ENCODE measurements at regions not wholly inside any gene's neighbourhood (a gene's known extent, or its start where the extent isn't known, plus 50 kb on each side); places are given as distances from the start of the nearest gene placed in this dataset.

GRCh38 chr18:76588601-76589226 lies 93.7 kb upstream of the ZNF516 start:
- Histone ChIP-seq H3K4me1 (ENCODE audit: insufficient read depth) (no peaks in the 10 kb centered on the region), H3K4me3 (ENCODE audit: low read depth, low read length) (peak overlapping the region; percentile 2), H3K27ac (ENCODE audit: low read depth) (no peak overlapping the region), H3K36me3 (ENCODE audit: insufficient read depth) (no peaks in the 10 kb centered on the region)
- no peak for DNase-seq (ENCODE audit: extremely low spot score)
- 8% methylated on average over 21 of the region's 21 CpGs for WGBS

GRCh38 chr18:76587879-76588271 lies 92.8 kb upstream of the ZNF516 start:
- Histone ChIP-seq H3K36me3 (ENCODE audit: insufficient read depth) (no peaks in the 10 kb centered on the region), H3K4me1 (ENCODE audit: insufficient read depth) (no peaks in the 10 kb centered on the region), H3K27ac (ENCODE audit: low read depth) (no peak overlapping the region), H3K4me3 (ENCODE audit: low read depth, low read length) (no peak overlapping the region)
- 99% methylated on average over 2 of the region's 2 CpGs for WGBS
- DNase-seq (ENCODE audit: extremely low spot score), result no peak

DNA sequence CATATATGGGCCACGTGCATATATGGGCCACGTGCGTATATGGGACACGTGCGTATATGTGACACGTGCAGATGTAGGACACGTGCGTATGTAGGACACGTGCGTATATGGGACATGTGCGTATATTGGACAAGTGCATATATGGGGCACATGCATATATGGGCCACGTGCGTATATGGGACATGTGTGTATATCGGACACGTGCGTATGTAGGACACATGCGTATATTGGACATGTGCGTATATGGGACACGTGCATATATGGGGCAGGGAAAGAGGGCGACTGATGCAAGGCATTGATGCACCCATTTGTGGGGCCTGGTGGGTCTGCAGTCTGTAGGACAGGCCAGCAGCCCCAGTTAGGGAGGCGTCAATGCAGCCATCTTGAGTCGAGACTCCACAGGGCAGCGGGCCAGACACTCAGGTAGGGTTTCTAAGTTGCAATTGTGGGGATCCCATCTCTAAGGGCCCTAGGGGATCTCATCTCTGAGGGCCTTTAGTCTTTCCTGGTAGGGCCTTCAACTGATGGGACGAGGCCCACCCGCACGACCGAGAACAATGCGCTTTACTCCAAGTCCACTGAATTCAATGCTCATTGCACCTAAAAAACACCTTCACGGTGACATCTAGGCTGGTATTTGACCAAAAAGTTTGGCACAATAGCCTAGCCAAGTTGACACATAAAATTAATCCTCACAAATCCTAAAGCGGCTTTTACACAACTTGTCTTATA lies 92.3 kb upstream of the ZNF516 start:
- H3K36me3 ChIP-seq (ENCODE audit: insufficient read depth), result no peaks in the 10 kb centered on the region
- H3K4me1 ChIP-seq (ENCODE audit: insufficient read depth), result no peaks in the 10 kb centered on the region
- H3K4me3 ChIP-seq (ENCODE audit: low read depth, low read length), result no peak overlapping the region
- DNase-seq (ENCODE audit: extremely low spot score), result no peak
- no peak overlapping the region for H3K27ac ChIP-seq (ENCODE audit: low read depth)
- 98% methylated on average over 30 of the region's 30 CpGs for WGBS

DNA sequence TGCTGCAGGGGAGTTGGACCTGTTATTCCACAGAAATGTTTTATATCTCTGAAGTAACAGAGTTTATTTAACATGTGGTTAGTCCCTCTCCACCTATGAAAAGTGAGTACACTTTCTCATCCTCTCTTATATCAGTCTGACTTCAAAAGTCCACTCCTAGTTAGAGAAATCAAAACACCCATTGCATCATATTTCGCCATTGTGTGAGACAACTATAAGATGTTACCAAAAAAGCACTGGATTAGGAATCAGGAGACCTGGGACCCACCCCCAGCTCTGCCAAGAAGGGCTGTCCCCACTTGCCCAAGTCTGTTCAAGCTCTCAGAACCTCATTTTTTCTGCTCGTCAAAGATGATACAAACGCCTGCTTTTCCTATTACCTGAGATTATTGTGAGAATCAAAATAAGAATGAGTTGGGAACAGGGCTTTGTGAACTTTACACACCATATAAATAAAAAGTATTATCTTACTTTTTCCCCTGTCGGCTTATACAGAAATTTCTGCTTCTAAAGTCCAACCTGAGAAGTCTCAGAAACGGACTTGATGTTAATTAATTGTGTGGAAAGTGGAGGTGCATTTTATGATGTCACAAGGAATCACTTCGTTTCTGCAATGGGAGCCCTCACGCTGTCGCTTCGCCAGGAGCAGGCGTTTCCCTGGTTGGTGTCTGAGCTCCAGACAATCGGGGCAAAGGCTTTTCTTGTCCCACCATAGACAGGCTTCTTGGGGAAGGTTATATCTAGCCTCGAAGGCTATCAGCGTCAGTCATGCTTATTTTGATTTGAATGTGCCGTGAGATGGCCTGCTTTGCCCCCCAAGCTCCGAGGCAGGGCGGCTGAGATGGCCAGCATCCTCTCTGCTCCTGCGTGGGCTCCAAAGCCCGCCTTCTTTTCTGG lies 89.6 kb upstream of the ZNF516 start:
- no peak overlapping the region for H3K4me3 ChIP-seq (ENCODE audit: low read depth, low read length)
- DNase-seq (ENCODE audit: extremely low spot score), result no peak
- WGBS, result 79% methylated on average over 18 of the region's 18 CpGs

GRCh38 chr18:76581261-76581660 lies 86.2 kb upstream of the ZNF516 start:
- no peak overlapping the region for H3K27ac ChIP-seq (ENCODE audit: low read depth)
- no peaks in the 10 kb centered on the region for H3K4me1 ChIP-seq (ENCODE audit: insufficient read depth)
- no peak overlapping the region for H3K4me3 ChIP-seq (ENCODE audit: low read depth, low read length)
- DNase-seq (ENCODE audit: extremely low spot score), result no peak
- H3K36me3 ChIP-seq (ENCODE audit: insufficient read depth), result no peaks in the 10 kb centered on the region
- 92% methylated on average over 3 of the region's 3 CpGs for WGBS

More for the DNA sequence above, 89.6 kb upstream of the ZNF516 start:
- Histone ChIP-seq H3K36me3 (ENCODE audit: insufficient read depth) (no peaks in the 10 kb centered on the region), H3K4me1 (ENCODE audit: insufficient read depth) (no peaks in the 10 kb centered on the region), H3K27ac (ENCODE audit: low read depth) (no peak overlapping the region)

DNA sequence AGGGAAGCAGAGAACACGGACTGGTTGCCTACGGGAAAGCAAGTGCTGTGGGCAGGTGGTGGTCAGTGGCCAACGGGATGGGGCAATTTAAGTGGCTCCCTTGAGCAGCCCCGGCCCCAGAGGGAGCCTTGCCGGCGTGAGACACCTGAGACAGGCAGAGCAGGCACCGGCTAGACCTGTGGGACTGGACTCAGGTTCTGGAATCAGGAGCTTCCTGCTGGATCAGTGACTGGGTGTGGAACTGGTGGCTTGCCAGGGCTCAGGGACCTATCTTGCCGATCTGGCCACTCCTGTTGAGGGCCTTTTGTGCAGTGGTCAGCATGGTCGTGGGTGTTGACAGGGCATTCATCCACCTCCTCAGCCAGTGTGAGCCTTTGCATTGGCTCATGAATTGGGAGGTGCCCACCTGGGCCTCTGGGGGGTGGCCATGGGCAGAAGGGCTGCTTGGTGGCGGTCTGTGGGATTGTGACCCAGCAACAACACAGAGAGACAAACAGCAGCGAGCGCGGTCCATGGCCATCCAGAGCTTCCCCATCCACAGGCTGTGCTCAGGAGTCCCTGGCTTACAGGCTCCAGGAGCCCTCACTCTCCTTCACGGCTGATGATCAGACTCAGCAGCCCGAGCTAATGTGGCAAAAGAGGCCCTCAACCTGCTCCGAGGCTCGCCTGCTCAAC lies 85.4 kb upstream of the ZNF516 start:
- Histone ChIP-seq H3K4me3 (ENCODE audit: low read depth, low read length) (no peak overlapping the region), H3K4me1 (ENCODE audit: insufficient read depth) (no peaks in the 10 kb centered on the region), H3K27ac (ENCODE audit: low read depth) (no peak overlapping the region), H3K36me3 (ENCODE audit: insufficient read depth) (no peaks in the 10 kb centered on the region)
- 91% methylated on average over 17 of the region's 17 CpGs for WGBS
- DNase-seq (ENCODE audit: extremely low spot score), result no peak

GRCh38 chr18:76579301-76579695 lies 84.3 kb upstream of the ZNF516 start:
- no peaks in the 10 kb centered on the region for H3K4me1 ChIP-seq (ENCODE audit: insufficient read depth)
- H3K4me3 ChIP-seq (ENCODE audit: low read depth, low read length), result no peak overlapping the region

GRCh38 chr18:76578571-76579300 lies 83.7 kb upstream of the ZNF516 start:
- Histone ChIP-seq H3K4me1 (ENCODE audit: insufficient read depth) (no peaks in the 10 kb centered on the region), H3K4me3 (ENCODE audit: low read depth, low read length) (no peak overlapping the region), H3K36me3 (ENCODE audit: insufficient read depth) (no peaks in the 10 kb centered on the region), H3K27ac (ENCODE audit: low read depth) (no peak overlapping the region)
- no peak for DNase-seq (ENCODE audit: extremely low spot score)
- 27% methylated on average over 39 of the region's 39 CpGs for WGBS

More at GRCh38 chr18:76579301-76579695, 84.3 kb upstream of the ZNF516 start:
- DNase-seq (ENCODE audit: extremely low spot score), result no peak
- Histone ChIP-seq H3K27ac (ENCODE audit: low read depth) (no peak overlapping the region), H3K36me3 (ENCODE audit: insufficient read depth) (no peaks in the 10 kb centered on the region)
- WGBS, result 91% methylated on average over 17 of the region's 17 CpGs

GRCh38 chr18:76573325-76574025 lies 78.4 kb upstream of the ZNF516 start:
- Histone ChIP-seq H3K4me1 (ENCODE audit: insufficient read depth) (no peaks in the 10 kb centered on the region), H3K4me3 (ENCODE audit: low read depth, low read length) (no peak overlapping the region), H3K36me3 (ENCODE audit: insufficient read depth) (no peaks in the 10 kb centered on the region), H3K27ac (ENCODE audit: low read depth) (no peak overlapping the region)
- DNase-seq (ENCODE audit: extremely low spot score), result no peak
- 89% methylated on average over 4 of the region's 4 CpGs for WGBS

- Histone ChIP-seq H3K4me3 (ENCODE audit: low read depth, low read length) (no peak overlapping the region), H3K27ac (ENCODE audit: low read depth) (no peak overlapping the region), H3K4me1 (ENCODE audit: insufficient read depth) (no peaks in the 10 kb centered on the region), H3K36me3 (ENCODE audit: insufficient read depth) (no peaks in the 10 kb centered on the region)
- no peak for DNase-seq (ENCODE audit: extremely low spot score)
- 75% methylated on average over 12 of the region's 12 CpGs for WGBS
Observed at GRCh38 chr18:76572518-76573247, 77.6 kb upstream of the ZNF516 start.

GRCh38 chr18:76571689-76572088 lies 76.6 kb upstream of the ZNF516 start:
- 84% methylated on average over 3 of the region's 3 CpGs for WGBS
- H3K4me3 ChIP-seq (ENCODE audit: low read depth, low read length), result no peak overlapping the region
- no peaks in the 10 kb centered on the region for H3K4me1 ChIP-seq (ENCODE audit: insufficient read depth)
- no peak for DNase-seq (ENCODE audit: extremely low spot score)
- no peaks in the 10 kb centered on the region for H3K36me3 ChIP-seq (ENCODE audit: insufficient read depth)
- H3K27ac ChIP-seq (ENCODE audit: low read depth), result no peak overlapping the region

- H3K4me1 ChIP-seq (ENCODE audit: insufficient read depth), result no peaks in the 10 kb centered on the region
- 98% methylated on average over 3 of the region's 3 CpGs for WGBS
- H3K36me3 ChIP-seq (ENCODE audit: insufficient read depth), result no peaks in the 10 kb centered on the region
- H3K27ac ChIP-seq (ENCODE audit: low read depth), result no peak overlapping the region
- no peak overlapping the region for H3K4me3 ChIP-seq (ENCODE audit: low read depth, low read length)
- DNase-seq (ENCODE audit: extremely low spot score), result no peak
Observed at GRCh38 chr18:76570856-76571255, 75.8 kb upstream of the ZNF516 start.
